DND-41 (cell line): ENCODE measurements at regions not wholly inside any gene's neighbourhood (a gene's known extent, or its start where the extent isn't known, plus 50 kb on each side); places are given as distances from the start of the nearest gene placed in this dataset.

ENCODE experiments used
- EZH2 ChIP-seq: IDR thresholded peaks from 3 replicates; pipeline ENCODE4 v1.6.1; 2012; ENCODE audit warnings: borderline replicate concordance, low read depth, mild to moderate bottlenecking, moderate library complexity, low read length, inconsistent platforms; ENCODE audit not compliant: severe bottlenecking
- TF ChIP-seq, protein P1 (sequence below): IDR thresholded peaks from 2 replicates; pipeline ENCODE4 v1.5.1; 2012; ENCODE audit warnings: borderline replicate concordance, low read length, moderate library complexity, mild to moderate bottlenecking; ENCODE audit not compliant: poor library complexity, severe bottlenecking; ENCODE audit errors: extremely low read depth

DNA sequence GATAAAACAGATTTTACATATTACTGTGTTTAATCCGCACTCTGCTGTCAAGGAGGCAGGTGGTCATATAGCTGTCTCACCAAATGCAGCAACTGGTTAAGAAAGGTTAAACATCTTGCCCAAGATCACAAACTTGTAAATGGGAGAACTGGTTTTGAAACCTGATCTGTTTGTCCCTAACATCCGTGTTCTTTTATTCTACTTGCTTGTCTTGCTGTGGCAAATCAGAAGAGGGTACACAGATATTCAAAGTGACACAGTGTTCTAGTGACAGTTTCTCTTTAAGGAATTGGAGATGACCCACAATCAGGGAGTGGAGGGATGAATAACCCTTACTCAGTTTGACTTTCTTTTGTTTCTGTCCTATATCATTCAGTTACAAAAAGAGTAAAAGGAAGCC lies 83.0 kb upstream of the SGK1 start:
- TF ChIP-seq, protein P1, sequence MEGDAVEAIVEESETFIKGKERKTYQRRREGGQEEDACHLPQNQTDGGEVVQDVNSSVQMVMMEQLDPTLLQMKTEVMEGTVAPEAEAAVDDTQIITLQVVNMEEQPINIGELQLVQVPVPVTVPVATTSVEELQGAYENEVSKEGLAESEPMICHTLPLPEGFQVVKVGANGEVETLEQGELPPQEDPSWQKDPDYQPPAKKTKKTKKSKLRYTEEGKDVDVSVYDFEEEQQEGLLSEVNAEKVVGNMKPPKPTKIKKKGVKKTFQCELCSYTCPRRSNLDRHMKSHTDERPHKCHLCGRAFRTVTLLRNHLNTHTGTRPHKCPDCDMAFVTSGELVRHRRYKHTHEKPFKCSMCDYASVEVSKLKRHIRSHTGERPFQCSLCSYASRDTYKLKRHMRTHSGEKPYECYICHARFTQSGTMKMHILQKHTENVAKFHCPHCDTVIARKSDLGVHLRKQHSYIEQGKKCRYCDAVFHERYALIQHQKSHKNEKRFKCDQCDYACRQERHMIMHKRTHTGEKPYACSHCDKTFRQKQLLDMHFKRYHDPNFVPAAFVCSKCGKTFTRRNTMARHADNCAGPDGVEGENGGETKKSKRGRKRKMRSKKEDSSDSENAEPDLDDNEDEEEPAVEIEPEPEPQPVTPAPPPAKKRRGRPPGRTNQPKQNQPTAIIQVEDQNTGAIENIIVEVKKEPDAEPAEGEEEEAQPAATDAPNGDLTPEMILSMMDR, result no peak
- TF ChIP-seq EZH2, result no peak
